ENCODE measurements at regions not wholly inside any gene's neighbourhood (a gene's known extent, or its start where the extent isn't known, plus 50 kb on each side); places are given as distances from the start of the nearest gene placed in this dataset.

- Histone ChIP-seq H3K4me3 (no peak overlapping the region), H3K27ac (no peak overlapping the region), H3K27me3 (no peaks in the 10 kb centered on the region), H3K9me3 (no peaks in the 10 kb centered on the region), H3K4me1 (no peaks in the 10 kb centered on the region), H3K36me3 (no peaks in the 10 kb centered on the region)
- peak in 2 of 4 donors; percentile 52 to 55 for ATAC-seq
- 90 to 97% methylated on average over 2 of the region's 2 CpGs for WGBS, 2 donors
- intact Hi-C loops (cut with DNase I), result no loop called here
- no peak for FAIRE-seq
- TF ChIP-seq CTCF (IDR thresholded peaks at IDR 0.05), result no peak
- DNase-seq, result no peak
These were observed 409.2 kb upstream of the HS6ST1 start for GRCh38 chr2:128727914-128728313.

GRCh38 chr2:128729051-128729450 is 410.4 kb upstream of the HS6ST1 start:
- no peak for DNase-seq
- Histone ChIP-seq H3K36me3 (no peaks in the 10 kb centered on the region), H3K27me3 (no peaks in the 10 kb centered on the region), H3K27ac (no peak overlapping the region), H3K4me1 (peaks cover 0 to 6% (median 0%) of the 10 kb centered on the region in 3 donors), H3K9me3 (no peaks in the 10 kb centered on the region), H3K4me3 (no peak overlapping the region)
- 90 to 92% methylated on average over 2 of the region's 2 CpGs for WGBS, 2 donors
- ATAC-seq, result no peak
- FAIRE-seq, result no peak
- intact Hi-C loops (cut with DNase I), result no loop called here
- TF ChIP-seq CTCF (IDR thresholded peaks at IDR 0.05), result no peak

DNA sequence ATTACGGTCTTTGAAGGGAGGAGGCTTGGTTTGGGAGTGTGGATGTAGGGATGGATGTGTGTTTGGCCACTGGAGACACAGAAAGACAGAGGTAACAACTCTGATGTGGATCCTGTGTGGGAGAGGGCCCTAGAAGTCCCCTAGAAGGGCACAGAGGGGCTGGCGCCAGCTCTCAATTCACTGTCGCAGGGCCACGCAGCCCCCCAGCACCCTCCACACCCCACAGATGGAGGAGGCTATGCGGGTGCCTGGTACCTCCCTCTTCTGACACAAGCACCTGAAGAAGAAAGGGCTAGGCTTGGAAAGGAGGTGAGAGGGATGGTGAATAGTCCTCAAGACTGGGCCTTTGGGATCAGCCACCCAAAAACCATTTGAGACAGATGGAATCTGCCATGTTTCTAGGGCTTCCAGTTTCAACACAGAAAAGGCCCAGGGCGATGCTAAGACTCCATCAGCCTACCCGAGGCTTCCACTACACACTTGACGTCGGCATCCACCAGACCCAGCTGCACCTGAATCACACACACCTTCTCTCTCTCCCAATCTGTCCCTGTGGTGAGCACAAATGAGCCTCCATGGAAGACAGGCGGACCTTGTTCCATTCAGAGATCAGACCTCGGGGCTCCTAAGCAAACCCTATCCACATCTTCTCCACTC is 413.5 kb upstream of the HS6ST1 start:
- DNase-seq, result no peak
- intact Hi-C loops (cut with DNase I), result loop anchor here in 1 of 3 donors (10.0 kb wide), 1 partner anchor 503 kb away; no protein-coding TSS in a partner anchor

GRCh38 chr2:128732976-128733431 is 414.3 kb upstream of the HS6ST1 start:
- H3K4me1 ChIP-seq, result peaks cover 0 to 12% (median 0%) of the 10 kb centered on the region in 3 donors
- ATAC-seq, result peak in 1 of 4 donors; percentile 39
- WGBS, 2 donors, result 38 to 42% methylated on average over 4 of the region's 4 CpGs
- TF ChIP-seq CTCF (IDR thresholded peaks at IDR 0.05), result no peak
- DNase-seq, result no peak
- H3K9me3 ChIP-seq, result no peaks in the 10 kb centered on the region
- H3K27ac ChIP-seq, result no peak overlapping the region
- FAIRE-seq, result no peak
- H3K4me3 ChIP-seq, result no peak overlapping the region
- no peaks in the 10 kb centered on the region for H3K36me3 ChIP-seq
- H3K27me3 ChIP-seq, result no peaks in the 10 kb centered on the region
- intact Hi-C loops (cut with DNase I), result loop anchor here in 1 of 3 donors (10.0 kb wide), 1 partner anchor 502 kb away; no protein-coding TSS in a partner anchor

More for the DNA sequence above, 413.5 kb upstream of the HS6ST1 start:
- H3K9me3 ChIP-seq, result no peaks in the 10 kb centered on the region
- FAIRE-seq, result no peak
- no peak for ATAC-seq
- H3K36me3 ChIP-seq, result no peaks in the 10 kb centered on the region
- H3K27me3 ChIP-seq, result no peaks in the 10 kb centered on the region
- 92 to 97% methylated on average over 11 of the region's 11 CpGs for WGBS, 2 donors
- TF ChIP-seq CTCF (IDR thresholded peaks at IDR 0.05), result no peak
- H3K4me3 ChIP-seq, result no peak overlapping the region
- H3K27ac ChIP-seq, result no peak overlapping the region
- peaks cover 0 to 9% (median 0%) of the 10 kb centered on the region in 3 donors for H3K4me1 ChIP-seq

GRCh38 chr2:128733450-128733849 is 414.8 kb upstream of the HS6ST1 start:
- DNase-seq (no peak), FAIRE-seq (no peak), ATAC-seq (no peak)
- no peak overlapping the region for H3K27ac ChIP-seq
- intact Hi-C loops (cut with DNase I), result loop anchor here in 1 of 3 donors (10.0 kb wide), 1 partner anchor 501 kb away; no protein-coding TSS in a partner anchor
- no peak overlapping the region for H3K4me3 ChIP-seq
- H3K27me3 ChIP-seq, result no peaks in the 10 kb centered on the region
- H3K36me3 ChIP-seq, result no peaks in the 10 kb centered on the region
- H3K9me3 ChIP-seq, result no peaks in the 10 kb centered on the region
- 76 to 89% methylated on average over 5 of the region's 5 CpGs for WGBS, 2 donors
- peaks cover 0 to 12% (median 0%) of the 10 kb centered on the region in 3 donors for H3K4me1 ChIP-seq
- TF ChIP-seq CTCF (IDR thresholded peaks at IDR 0.05), result no peak

Data from pancreas (tissue), 10 donors.